ENCODE measurements at regions not wholly inside any gene's neighbourhood (a gene's known extent, or its start where the extent isn't known, plus 50 kb on each side); places are given as distances from the start of the nearest gene placed in this dataset.

DNA sequence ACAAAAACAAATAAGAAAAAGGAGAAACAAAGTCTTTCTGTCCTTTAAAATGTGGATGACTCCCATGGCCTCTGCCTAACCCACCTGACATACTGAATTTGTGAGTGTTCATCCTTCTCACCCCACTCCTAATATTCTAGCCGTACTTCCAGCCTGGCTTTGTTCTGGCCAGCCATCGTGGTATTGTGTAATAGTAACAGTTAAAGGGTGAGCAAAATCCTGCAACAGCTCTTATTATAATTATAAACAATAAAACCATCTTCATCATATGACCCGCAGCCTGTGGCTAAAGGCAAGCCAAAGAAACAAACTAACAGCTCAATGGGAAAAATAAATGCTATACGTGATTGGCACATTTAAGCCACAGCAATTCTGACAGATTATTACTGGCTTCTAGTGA, 721.6 kb upstream of the TENM4 start:
- no peaks in the 10 kb centered on the region for H3K27me3 ChIP-seq (ENCODE audit: control insufficient read depth, insufficient read depth, low read length)
- no peaks in the 10 kb centered on the region for H3K36me3 ChIP-seq (ENCODE audit: control insufficient read depth, insufficient read depth, low read length)
- CTCF ChIA-PET: interaction anchor here (1.3 kb wide), 1 partner anchor 455 kb away, joined by 4 read pairs; no protein-coding TSS in a partner anchor
- TF ChIP-seq, protein P1, sequence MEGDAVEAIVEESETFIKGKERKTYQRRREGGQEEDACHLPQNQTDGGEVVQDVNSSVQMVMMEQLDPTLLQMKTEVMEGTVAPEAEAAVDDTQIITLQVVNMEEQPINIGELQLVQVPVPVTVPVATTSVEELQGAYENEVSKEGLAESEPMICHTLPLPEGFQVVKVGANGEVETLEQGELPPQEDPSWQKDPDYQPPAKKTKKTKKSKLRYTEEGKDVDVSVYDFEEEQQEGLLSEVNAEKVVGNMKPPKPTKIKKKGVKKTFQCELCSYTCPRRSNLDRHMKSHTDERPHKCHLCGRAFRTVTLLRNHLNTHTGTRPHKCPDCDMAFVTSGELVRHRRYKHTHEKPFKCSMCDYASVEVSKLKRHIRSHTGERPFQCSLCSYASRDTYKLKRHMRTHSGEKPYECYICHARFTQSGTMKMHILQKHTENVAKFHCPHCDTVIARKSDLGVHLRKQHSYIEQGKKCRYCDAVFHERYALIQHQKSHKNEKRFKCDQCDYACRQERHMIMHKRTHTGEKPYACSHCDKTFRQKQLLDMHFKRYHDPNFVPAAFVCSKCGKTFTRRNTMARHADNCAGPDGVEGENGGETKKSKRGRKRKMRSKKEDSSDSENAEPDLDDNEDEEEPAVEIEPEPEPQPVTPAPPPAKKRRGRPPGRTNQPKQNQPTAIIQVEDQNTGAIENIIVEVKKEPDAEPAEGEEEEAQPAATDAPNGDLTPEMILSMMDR (IDR thresholded peaks at IDR 0.05; ENCODE audit: insufficient read depth, low read depth, low read length): no peak
- no peak overlapping the region for H3K4me3 ChIP-seq (ENCODE audit: low read depth, low read length)
- no peak for DNase-seq (ENCODE audit: low read depth)
- POLR2A ChIA-PET: interaction anchor here (0.5 kb wide), 1 partner anchor 727 kb away, joined by 8 read pairs; no protein-coding TSS in a partner anchor

- CTCF ChIA-PET: interaction anchor here (1.2 kb wide), 2 partner anchors 207 to 449 kb away, joined by 5 read pairs; no protein-coding TSS in a partner anchor
- POLR2A ChIA-PET: no interaction called here
- Histone ChIP-seq H3K36me3 (ENCODE audit: control insufficient read depth, insufficient read depth, low read length) (no peaks in the 10 kb centered on the region), H3K27me3 (ENCODE audit: control insufficient read depth, insufficient read depth, low read length) (no peaks in the 10 kb centered on the region), H3K4me3 (ENCODE audit: low read depth, low read length) (no peak overlapping the region)
- no peak for DNase-seq (ENCODE audit: low read depth)
- TF ChIP-seq, protein P1 (IDR thresholded peaks at IDR 0.05; ENCODE audit: insufficient read depth, low read depth, low read length): no peak
Observed at GRCh38 chr11:80157447-80157846, 716.6 kb upstream of the TENM4 start.

- Histone ChIP-seq H3K27me3 (ENCODE audit: control insufficient read depth, insufficient read depth, low read length) (no peaks in the 10 kb centered on the region), H3K4me3 (ENCODE audit: low read depth, low read length) (no peak overlapping the region), H3K36me3 (ENCODE audit: control insufficient read depth, insufficient read depth, low read length) (no peaks in the 10 kb centered on the region)
- no peak for DNase-seq (ENCODE audit: low read depth)
- ChIA-PET POLR2A (no interaction called here), CTCF (interaction anchor here (0.7 to 1.8 kb wide), 14 partner anchors 9 to 1510 kb away, joined by 3 to 6 read pairs (median 4); no protein-coding TSS in a partner anchor)
- TF ChIP-seq, protein P1 (IDR thresholded peaks at IDR 0.05; ENCODE audit: insufficient read depth, low read depth, low read length): no peak
Observed at GRCh38 chr11:80156062-80156461, 715.2 kb upstream of the TENM4 start.

- TF ChIP-seq, protein P1 (IDR thresholded peaks at IDR 0.05; ENCODE audit: insufficient read depth, low read depth, low read length): peak; percentile 65
- Histone ChIP-seq H3K27me3 (ENCODE audit: control insufficient read depth, insufficient read depth, low read length) (no peaks in the 10 kb centered on the region), H3K36me3 (ENCODE audit: control insufficient read depth, insufficient read depth, low read length) (no peaks in the 10 kb centered on the region), H3K4me3 (ENCODE audit: low read depth, low read length) (no peak overlapping the region)
- ChIA-PET CTCF (interaction anchor here (0.6 to 1.8 kb wide), 16 partner anchors 9 to 1510 kb away, joined by 3 to 6 read pairs (median 4); no protein-coding TSS in a partner anchor), POLR2A (no interaction called here)
- DNase-seq (ENCODE audit: low read depth): no peak
Observed at GRCh38 chr11:80155412-80156017, 714.7 kb upstream of the TENM4 start.

GRCh38 chr11:80146232-80146631, 705.4 kb upstream of the TENM4 start:
- no peaks in the 10 kb centered on the region for H3K36me3 ChIP-seq (ENCODE audit: control insufficient read depth, insufficient read depth, low read length)
- no peaks in the 10 kb centered on the region; the same call in 1 of the 2 replicates for H3K27me3 ChIP-seq (ENCODE audit: control insufficient read depth, insufficient read depth, low read length)
- TF ChIP-seq, protein P1 (IDR thresholded peaks at IDR 0.05; ENCODE audit: insufficient read depth, low read depth, low read length): no peak
- H3K4me3 ChIP-seq (ENCODE audit: low read depth, low read length): no peak overlapping the region
- ChIA-PET POLR2A (no interaction called here), CTCF (interaction anchor here (0.6 to 2.3 kb wide), 4 partner anchors 9 to 1505 kb away, joined by 3 to 6 read pairs (median 3); no protein-coding TSS in a partner anchor)
- no peak for DNase-seq (ENCODE audit: low read depth)
